Astrocyte (in vitro differentiated cells and primary cell): ENCODE measurements at regions not wholly inside any gene's neighbourhood (a gene's known extent, or its start where the extent isn't known, plus 50 kb on each side); places are given as distances from the start of the nearest gene placed in this dataset.

Experiments
- DNase-seq: peaks from one replicate; pipeline ENCODE4 v3.0.0-alpha.2; 2010; ENCODE audit warnings: low read depth
- FAIRE-seq: peaks from 2 replicates; lab custom pipeline; 2011; peaks lifted over from hg19 to GRCh38; lab: Jason Lieb, UNC
- H2AFZ ChIP-seq: 2 replicates; pipeline ENCODE4 v1.6.0; 2012; ENCODE audit warnings: low read depth, low read length, inconsistent platforms
- H3K27ac ChIP-seq: 2 replicates; pipeline ENCODE4 v1.5.1; 2011; ENCODE audit warnings: low read depth, low read length, inconsistent platforms
- H3K27me3 ChIP-seq: 2 replicates; pipeline ENCODE4 v1.6.0; 2011; ENCODE audit warnings: low read length, inconsistent platforms; ENCODE audit not compliant: insufficient read depth
- H3K36me3 ChIP-seq: 2 replicates; pipeline ENCODE4 v1.5.1; 2011; ENCODE audit warnings: low read length, inconsistent platforms; ENCODE audit not compliant: insufficient read depth
- H3K4me1 ChIP-seq: 2 replicates; pipeline ENCODE4 v1.5.1; 2011; ENCODE audit warnings: low read length, inconsistent platforms; ENCODE audit not compliant: insufficient read depth
- H3K4me2 ChIP-seq: 2 replicates; pipeline ENCODE4 v1.6.0; 2012; ENCODE audit warnings: low read length, inconsistent platforms
- H3K4me3 ChIP-seq: 2 replicates; pipeline ENCODE4 v1.5.1; 2011; ENCODE audit warnings: low read depth, mild to moderate bottlenecking, low read length, inconsistent platforms; ENCODE audit not compliant: insufficient read depth
- H3K79me2 ChIP-seq: 2 replicates; pipeline ENCODE4 v1.6.0; 2012; ENCODE audit warnings: mild to moderate bottlenecking, low read length, inconsistent platforms; ENCODE audit not compliant: insufficient read depth
- H3K9ac ChIP-seq: 2 replicates; pipeline ENCODE4 v1.6.0; 2012; ENCODE audit warnings: mild to moderate bottlenecking, low read length, inconsistent platforms
- H3K9me3 ChIP-seq: 2 replicates; pipeline ENCODE4 v1.5.1; 2012; ENCODE audit warnings: low read depth, mild to moderate bottlenecking, low read length, inconsistent platforms; ENCODE audit not compliant: insufficient read depth
- H4K20me1 ChIP-seq: 2 replicates; pipeline ENCODE4 v1.6.0; 2012; ENCODE audit warnings: low read length, inconsistent platforms; ENCODE audit not compliant: insufficient read depth
- H3K27ac Mint-ChIP-seq: one replicate; pipeline ENCODE4 v1.8.0; 2021; ENCODE audit warnings: mild to moderate bottlenecking, mixed read lengths; ENCODE audit not compliant: unreplicated experiment
- H3K27me3 Mint-ChIP-seq: one replicate; pipeline ENCODE4 v1.8.0; 2021; ENCODE audit warnings: low read depth, mixed read lengths; ENCODE audit not compliant: unreplicated experiment
- H3K36me3 Mint-ChIP-seq: one replicate; pipeline ENCODE4 v1.8.0; 2021; ENCODE audit warnings: low read depth, mixed read lengths; ENCODE audit not compliant: unreplicated experiment
- H3K4me1 Mint-ChIP-seq: one replicate; pipeline ENCODE4 v1.8.0; 2021; ENCODE audit warnings: low read depth, mixed read lengths; ENCODE audit not compliant: unreplicated experiment
- H3K4me3 Mint-ChIP-seq: one replicate; pipeline ENCODE4 v1.8.0; 2021; ENCODE audit warnings: mild to moderate bottlenecking, moderate library complexity, mixed read lengths; ENCODE audit not compliant: unreplicated experiment
- H3K9me3 Mint-ChIP-seq: one replicate; pipeline ENCODE4 v1.8.0; 2021; ENCODE audit warnings: mild to moderate bottlenecking, mixed read lengths; ENCODE audit not compliant: unreplicated experiment
- CTCF ChIP-seq: IDR thresholded peaks from 2 replicates; pipeline ENCODE4 v1.5.1; 2011; ENCODE audit warnings: low read depth, mild to moderate bottlenecking, inconsistent platforms, low read length, moderate library complexity; ENCODE audit not compliant: insufficient read depth
- EZH2 ChIP-seq: IDR thresholded peaks from 2 replicates; pipeline ENCODE4 v1.6.1; 2012; ENCODE audit warnings: mild to moderate bottlenecking, low read length, inconsistent platforms; ENCODE audit not compliant: insufficient read depth

DNA sequence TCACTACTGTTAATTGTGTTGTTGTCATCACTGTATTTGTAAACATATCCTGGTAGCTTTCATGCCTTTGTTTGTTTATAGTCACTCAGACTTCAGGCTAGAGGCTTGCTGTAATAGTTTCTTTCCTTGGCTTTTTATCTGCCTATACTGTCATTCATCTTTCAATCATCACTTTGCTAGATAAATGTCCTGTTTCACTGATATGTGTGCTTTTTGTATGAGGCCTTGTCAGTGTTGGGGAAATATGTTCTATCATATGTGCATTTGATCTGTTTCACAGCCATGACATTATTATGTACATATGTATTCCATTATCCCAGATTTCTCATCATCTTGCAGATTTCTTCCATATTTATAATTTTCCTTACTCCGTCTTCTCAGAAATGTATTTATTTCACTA, 558.9 kb upstream of the LRFN5 start:
- H3K9ac ChIP-seq, result no peak overlapping the region
- TF ChIP-seq CTCF, result no peak
- TF ChIP-seq EZH2, result no peak
- H3K4me1 ChIP-seq, result no peaks in the 10 kb centered on the region
- no peak for FAIRE-seq
- H3K4me3 Mint-ChIP-seq, result no peak overlapping the region
- DNase-seq, result no peak
- no peaks in the 10 kb centered on the region for H3K9me3 ChIP-seq
- no peaks in the 10 kb centered on the region for H3K27me3 ChIP-seq
- H3K9me3 Mint-ChIP-seq, result no peaks in the 10 kb centered on the region
- no peaks in the 10 kb centered on the region for H3K79me2 ChIP-seq
- H2AFZ ChIP-seq, result no peak overlapping the region
- H3K4me2 ChIP-seq, result no peak overlapping the region
- no peaks in the 10 kb centered on the region for H3K36me3 ChIP-seq
- no peaks in the 10 kb centered on the region for H3K36me3 Mint-ChIP-seq
- H4K20me1 ChIP-seq, result no peaks in the 10 kb centered on the region
- H3K27ac ChIP-seq, result no peak overlapping the region
- H3K27ac Mint-ChIP-seq, result no peak overlapping the region
- no peaks in the 10 kb centered on the region for H3K27me3 Mint-ChIP-seq
- H3K4me1 Mint-ChIP-seq, result no peaks in the 10 kb centered on the region
- no peak overlapping the region for H3K4me3 ChIP-seq

DNA sequence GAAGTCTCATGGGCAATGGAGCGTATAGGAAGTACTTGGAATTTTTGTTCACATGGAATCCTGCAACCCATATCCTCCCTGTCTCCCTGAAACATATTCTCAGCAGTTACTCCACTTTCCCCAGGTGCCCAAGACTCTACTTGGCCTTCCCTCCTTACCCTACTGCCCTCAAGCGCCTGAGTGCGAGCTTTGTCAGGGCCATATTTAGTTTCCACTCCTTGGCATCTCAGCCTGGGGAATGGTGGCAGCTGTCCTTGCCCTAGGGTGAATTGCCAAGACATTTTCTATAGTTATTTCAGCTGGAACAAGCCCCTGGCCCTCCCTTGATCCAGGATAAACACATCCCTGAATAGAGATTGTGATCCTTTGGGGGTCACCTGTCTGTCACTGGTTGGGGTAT, 569.3 kb upstream of the LRFN5 start:
- H3K27me3 ChIP-seq, result no peaks in the 10 kb centered on the region
- H3K36me3 Mint-ChIP-seq, result no peaks in the 10 kb centered on the region
- H4K20me1 ChIP-seq, result no peaks in the 10 kb centered on the region
- H3K4me2 ChIP-seq, result no peak overlapping the region
- H3K27me3 Mint-ChIP-seq, result no peaks in the 10 kb centered on the region
- H3K9me3 ChIP-seq, result no peaks in the 10 kb centered on the region
- TF ChIP-seq EZH2 (no peak), CTCF (no peak)
- no peaks in the 10 kb centered on the region for H3K4me1 Mint-ChIP-seq
- no peaks in the 10 kb centered on the region for H3K9me3 Mint-ChIP-seq
- no peaks in the 10 kb centered on the region for H3K36me3 ChIP-seq
- H3K4me3 ChIP-seq, result no peak overlapping the region
- no peak overlapping the region for H3K4me3 Mint-ChIP-seq
- H3K9ac ChIP-seq, result no peak overlapping the region
- H3K79me2 ChIP-seq, result no peaks in the 10 kb centered on the region
- no peak overlapping the region for H3K27ac Mint-ChIP-seq
- H3K4me1 ChIP-seq, result no peaks in the 10 kb centered on the region
- no peak for FAIRE-seq
- H2AFZ ChIP-seq, result no peak overlapping the region
- no peak for DNase-seq
- no peak overlapping the region for H3K27ac ChIP-seq

DNA sequence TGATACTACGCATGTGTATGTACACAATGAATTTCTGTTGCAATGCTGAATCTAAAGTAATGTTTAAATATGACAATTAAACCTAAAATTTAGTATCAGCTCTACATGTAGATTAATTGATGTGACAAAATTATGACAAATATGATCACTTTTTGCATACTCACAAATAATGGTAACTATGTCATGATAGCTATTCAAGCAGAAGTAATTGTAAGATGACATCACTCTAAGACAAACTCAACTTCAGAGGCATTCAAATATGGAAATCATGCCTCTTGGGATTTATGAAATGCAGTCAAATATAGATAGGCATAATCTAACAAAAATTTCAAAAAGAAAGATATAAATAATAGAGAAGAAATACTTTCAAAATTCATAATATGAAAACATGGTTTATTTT, 571.7 kb upstream of the LRFN5 start:
- H3K36me3 ChIP-seq, result no peaks in the 10 kb centered on the region
- H3K4me3 Mint-ChIP-seq, result no peak overlapping the region
- no peaks in the 10 kb centered on the region for H3K79me2 ChIP-seq
- no peak overlapping the region for H3K27ac Mint-ChIP-seq
- H3K36me3 Mint-ChIP-seq, result no peaks in the 10 kb centered on the region
- no peaks in the 10 kb centered on the region for H3K27me3 Mint-ChIP-seq
- no peaks in the 10 kb centered on the region for H3K9me3 Mint-ChIP-seq
- H2AFZ ChIP-seq, result no peak overlapping the region
- no peaks in the 10 kb centered on the region for H3K27me3 ChIP-seq
- H3K4me1 ChIP-seq, result no peaks in the 10 kb centered on the region
- no peak overlapping the region for H3K4me3 ChIP-seq
- no peaks in the 10 kb centered on the region for H3K9me3 ChIP-seq
- FAIRE-seq (no peak), DNase-seq (no peak)
- H3K4me2 ChIP-seq, result no peak overlapping the region
- H3K4me1 Mint-ChIP-seq, result no peaks in the 10 kb centered on the region
- H4K20me1 ChIP-seq, result no peaks in the 10 kb centered on the region
- no peak overlapping the region for H3K9ac ChIP-seq
- TF ChIP-seq CTCF (no peak), EZH2 (no peak)
- H3K27ac ChIP-seq, result no peak overlapping the region
